Stomach (tissue), 4 donors: ENCODE measurements at regions not wholly inside any gene's neighbourhood (a gene's known extent, or its start where the extent isn't known, plus 50 kb on each side); places are given as distances from the start of the nearest gene placed in this dataset.

Experiments used
- EP300 ChIP-seq: sonication (generic); formaldehyde crosslinking; IDR thresholded peaks from one replicate; pipeline ENCODE4 v1.6.1; 2017; ENCODE audit warnings: antibody characterized with exemption
- POLR2A ChIP-seq, 4 donors: fragments of 450-650 bp; IDR thresholded peaks; one replicate each; pipeline ENCODE4 v1.6.1; 2016; ENCODE audit warnings: antibody characterized with exemption in 4 of 4, control low read depth in 2 of 4, mild to moderate bottlenecking in 1 of 4, moderate library complexity in 1 of 4
- POLR2AphosphoS5 ChIP-seq, 3 donors: sonication (generic); formaldehyde crosslinking; IDR thresholded peaks; one replicate each; pipeline ENCODE4 v1.6.1; 2016; ENCODE audit warnings: antibody characterized with exemption in 3 of 3
- TF ChIP-seq, protein P1 (sequence below), 7 experiments: fragments of 450-650 bp in 4 of 7; fragments of 200-600 bp in 3 of 7; sonication (generic) in 3 of 7; IDR thresholded peaks; one replicate each; pipeline ENCODE4 v1.5.1; 2016 to 2019; ENCODE audit warnings: antibody characterized with exemption in 7 of 7, control low read depth in 2 of 7, mild to moderate bottlenecking in 1 of 7

DNA sequence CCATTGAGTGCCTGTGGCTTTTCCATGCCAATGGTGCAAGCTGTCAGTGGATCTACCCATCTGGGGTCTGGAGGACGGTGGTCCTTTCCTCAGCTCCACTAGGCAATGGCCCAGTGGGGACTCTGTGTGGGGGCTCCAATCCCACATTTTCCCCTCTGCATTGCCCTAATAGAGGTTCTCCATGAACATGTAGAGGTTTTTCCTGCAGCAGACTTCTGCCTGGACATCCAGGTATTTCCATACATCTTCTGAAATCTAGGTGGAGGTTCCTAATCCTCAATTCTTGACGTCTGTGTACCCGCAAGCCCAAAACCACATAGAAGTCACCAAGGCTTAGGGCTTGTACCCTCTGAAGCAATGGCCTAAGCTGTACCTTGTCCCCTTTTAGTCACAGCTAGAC is 703.1 kb downstream of the MCTP2 start:
- TF ChIP-seq, protein P1, sequence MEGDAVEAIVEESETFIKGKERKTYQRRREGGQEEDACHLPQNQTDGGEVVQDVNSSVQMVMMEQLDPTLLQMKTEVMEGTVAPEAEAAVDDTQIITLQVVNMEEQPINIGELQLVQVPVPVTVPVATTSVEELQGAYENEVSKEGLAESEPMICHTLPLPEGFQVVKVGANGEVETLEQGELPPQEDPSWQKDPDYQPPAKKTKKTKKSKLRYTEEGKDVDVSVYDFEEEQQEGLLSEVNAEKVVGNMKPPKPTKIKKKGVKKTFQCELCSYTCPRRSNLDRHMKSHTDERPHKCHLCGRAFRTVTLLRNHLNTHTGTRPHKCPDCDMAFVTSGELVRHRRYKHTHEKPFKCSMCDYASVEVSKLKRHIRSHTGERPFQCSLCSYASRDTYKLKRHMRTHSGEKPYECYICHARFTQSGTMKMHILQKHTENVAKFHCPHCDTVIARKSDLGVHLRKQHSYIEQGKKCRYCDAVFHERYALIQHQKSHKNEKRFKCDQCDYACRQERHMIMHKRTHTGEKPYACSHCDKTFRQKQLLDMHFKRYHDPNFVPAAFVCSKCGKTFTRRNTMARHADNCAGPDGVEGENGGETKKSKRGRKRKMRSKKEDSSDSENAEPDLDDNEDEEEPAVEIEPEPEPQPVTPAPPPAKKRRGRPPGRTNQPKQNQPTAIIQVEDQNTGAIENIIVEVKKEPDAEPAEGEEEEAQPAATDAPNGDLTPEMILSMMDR (IDR thresholded peaks at IDR 0.05): no peak
- TF ChIP-seq POLR2AphosphoS5 (IDR thresholded peaks at IDR 0.05): no peak
- no peak for TF ChIP-seq POLR2A (IDR thresholded peaks at IDR 0.05)
- no peak for TF ChIP-seq EP300
